ENCODE measurements at regions not wholly inside any gene's neighbourhood (a gene's known extent, or its start where the extent isn't known, plus 50 kb on each side); places are given as distances from the start of the nearest gene placed in this dataset.

GRCh38 chr16:86249631-86250030 is 260.7 kb upstream of the FOXF1 start:
- TF ChIP-seq CTCF (IDR thresholded peaks at IDR 0.05) (no peak), POLR2A (IDR thresholded peaks at IDR 0.05) (no peak)

Data from tibial nerve (tissue), 3 donors.